Psoas muscle (tissue), 7 donors: ENCODE measurements at regions not wholly inside any gene's neighbourhood (a gene's known extent, or its start where the extent isn't known, plus 50 kb on each side); places are given as distances from the start of the nearest gene placed in this dataset.
"Not testable (repeated sequence)": the region's sequence is repeated elsewhere in the genome, so short reads cannot be mapped to it uniquely, and the experiment has no call there.

Experiments used
- ATAC-seq, 4 donors: fragments of 200-7000 bp; cut with Tn5 transposase; one replicate each; pipeline ENCODE4 v1.9.1; 2020; ENCODE audit warnings: moderate library complexity in 3 of 4, mild to moderate bottlenecking in 2 of 4
- DNase-seq, 2 donors: peaks; one replicate each; pipeline ENCODE4 v3.0.0-alpha.2; 2020
- H3K27ac ChIP-seq: fragments of 200-600 bp; one replicate; pipeline ENCODE4 v1.8.0; 2022
- H3K27me3 ChIP-seq, 3 donors: fragments of 200-600 bp in 1 of 3; one replicate each; pipeline versions ENCODE4 v1.6.1 to v1.8.0; 2013 to 2022; ENCODE audit warnings: low read length in 2 of 3, mild to moderate bottlenecking in 2 of 3, moderate library complexity in 1 of 3; ENCODE audit not compliant: insufficient read depth in 3 of 3
- H3K36me3 ChIP-seq, 2 donors: fragments of 200-600 bp in 1 of 2; one replicate each; pipeline versions ENCODE4 v1.6.1 to v1.8.0; 2013 to 2022; ENCODE audit warnings: low read depth in 1 of 2, mild to moderate bottlenecking in 1 of 2, moderate library complexity in 1 of 2; ENCODE audit not compliant: insufficient read depth in 1 of 2
- H3K4me1 ChIP-seq: fragments of 200-600 bp; one replicate; pipeline ENCODE4 v1.8.0; 2022
- H3K4me3 ChIP-seq: fragments of 200-600 bp; one replicate; pipeline ENCODE4 v1.8.0; 2022; ENCODE audit warnings: mild to moderate bottlenecking
- H3K9me3 ChIP-seq: fragments of 200-600 bp; one replicate; pipeline ENCODE4 v1.8.0; 2022
- WGBS, 3 donors: extraction: QIAGEN DNeasy Blood & Tissue Kit; methylation state at CpG; one replicate each; pipeline versions ENCODE4 v1.1.6 to v1.1.7; 2013; 5-methylcytosine and 5-hydroxymethylcytosine counted together
- intact Hi-C, 2 donors: fragments of 100-400 bp; cut with DNase I; formaldehyde crosslinking; loops; one replicate each; pipeline versions ENCODE4 v1.11.0 to v1.14.2; 2022
- TF ChIP-seq, protein P1 (sequence below): fragments of 200-600 bp; IDR thresholded peaks from one replicate; pipeline ENCODE4 v1.8.0; 2022; ENCODE audit warnings: antibody characterized with exemption
- donor health status: healthy with polysubstance abuse.
- donor health status: DM: no; HTN: no; CAD: no; lungs with moderate emphysema.
- donor health status: Bipolar disorder and iron deficiency.
- donor health status: healthy.
- donor health status: DM: yes; HTN: yes; CAD: no.
- donor health status: DM: no; HTN: no; CAD: no.
- donor health status: DM: yes; HTN: yes; CAD: no.

GRCh38 chr1:221573756-221574155, 168.1 kb downstream of the DUSP10 start:
- Histone ChIP-seq H3K4me3 (no peak overlapping the region), H3K27ac (no peak overlapping the region), H3K9me3 (no peaks in the 10 kb centered on the region), H3K4me1 (peaks cover 13% of the 10 kb centered on the region), H3K36me3 (no peaks in the 10 kb centered on the region), H3K27me3 (no peaks in the 10 kb centered on the region)
- TF ChIP-seq, protein P1, sequence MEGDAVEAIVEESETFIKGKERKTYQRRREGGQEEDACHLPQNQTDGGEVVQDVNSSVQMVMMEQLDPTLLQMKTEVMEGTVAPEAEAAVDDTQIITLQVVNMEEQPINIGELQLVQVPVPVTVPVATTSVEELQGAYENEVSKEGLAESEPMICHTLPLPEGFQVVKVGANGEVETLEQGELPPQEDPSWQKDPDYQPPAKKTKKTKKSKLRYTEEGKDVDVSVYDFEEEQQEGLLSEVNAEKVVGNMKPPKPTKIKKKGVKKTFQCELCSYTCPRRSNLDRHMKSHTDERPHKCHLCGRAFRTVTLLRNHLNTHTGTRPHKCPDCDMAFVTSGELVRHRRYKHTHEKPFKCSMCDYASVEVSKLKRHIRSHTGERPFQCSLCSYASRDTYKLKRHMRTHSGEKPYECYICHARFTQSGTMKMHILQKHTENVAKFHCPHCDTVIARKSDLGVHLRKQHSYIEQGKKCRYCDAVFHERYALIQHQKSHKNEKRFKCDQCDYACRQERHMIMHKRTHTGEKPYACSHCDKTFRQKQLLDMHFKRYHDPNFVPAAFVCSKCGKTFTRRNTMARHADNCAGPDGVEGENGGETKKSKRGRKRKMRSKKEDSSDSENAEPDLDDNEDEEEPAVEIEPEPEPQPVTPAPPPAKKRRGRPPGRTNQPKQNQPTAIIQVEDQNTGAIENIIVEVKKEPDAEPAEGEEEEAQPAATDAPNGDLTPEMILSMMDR, result no peak
- intact Hi-C loops, result loop anchor here in 1 of 2 donors (5.0 kb wide), 1 partner anchor 39 kb away; no protein-coding TSS in a partner anchor
- 14 to 25% (median 15%) methylated on average over 5 of the region's 5 CpGs for WGBS, 3 donors
- DNase-seq (peak in 1 of 2 donors; percentile 63), ATAC-seq (peak; percentile 54 to 89 (median 80))

DNA sequence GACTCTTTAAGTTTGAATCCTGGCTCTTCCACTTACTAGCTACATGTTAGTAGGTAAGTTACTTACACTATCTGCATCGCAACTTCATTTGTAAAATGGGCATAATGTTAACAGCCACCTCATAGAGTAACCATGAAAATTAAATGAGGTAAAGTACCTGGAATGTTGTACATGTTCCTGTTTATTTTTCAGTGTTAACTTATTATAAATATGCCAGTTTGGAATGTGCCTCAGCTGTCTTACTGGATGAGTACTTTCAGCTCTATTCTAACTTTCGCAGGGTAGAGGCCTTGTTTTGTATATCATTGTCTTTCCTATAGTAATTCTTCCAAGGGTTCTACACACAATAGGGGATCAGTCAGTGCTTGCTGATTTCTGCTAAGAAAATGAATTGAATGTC, 167.4 kb downstream of the DUSP10 start:
- Histone ChIP-seq H3K4me1 (peaks cover 13% of the 10 kb centered on the region), H3K27me3 (no peaks in the 10 kb centered on the region), H3K4me3 (no peak overlapping the region), H3K36me3 (no peaks in the 10 kb centered on the region), H3K9me3 (no peaks in the 10 kb centered on the region), H3K27ac (no peak overlapping the region)
- 95 to 98% (median 96%) methylated on average over 2 of the region's 2 CpGs for WGBS, 3 donors
- ATAC-seq (no peak), DNase-seq (no peak)
- intact Hi-C loops, result loop anchor here in 1 of 2 donors (5.0 kb wide), 1 partner anchor 38 kb away; no protein-coding TSS in a partner anchor
- TF ChIP-seq, protein P1, result no peak

DNA sequence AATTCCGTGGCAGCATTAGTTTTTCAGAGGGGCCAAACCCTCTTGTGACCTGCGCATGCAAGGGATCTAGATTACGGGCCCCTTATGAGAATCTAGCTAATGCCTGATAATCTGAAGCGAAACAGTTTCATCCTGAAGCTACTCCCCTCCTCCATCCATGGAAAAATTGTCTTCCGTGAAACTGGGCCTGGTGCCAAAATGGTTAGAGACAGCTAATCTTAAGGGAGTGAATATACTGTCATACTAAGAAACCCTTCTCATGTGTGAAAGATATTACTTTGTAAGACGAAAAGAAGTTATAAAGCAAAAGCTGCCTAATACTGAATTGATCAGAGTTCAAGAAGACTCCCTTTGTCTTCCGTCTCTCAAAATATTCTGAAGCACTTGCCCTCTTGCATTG, 166.3 kb downstream of the DUSP10 start:
- peaks cover 13% of the 10 kb centered on the region for H3K4me1 ChIP-seq
- no peaks in the 10 kb centered on the region for H3K36me3 ChIP-seq
- no peaks in the 10 kb centered on the region for H3K27me3 ChIP-seq
- no peak overlapping the region for H3K4me3 ChIP-seq
- 54 to 63% (median 59%) methylated on average over 7 of the region's 7 CpGs for WGBS, 3 donors
- no peaks in the 10 kb centered on the region for H3K9me3 ChIP-seq
- TF ChIP-seq, protein P1, result no peak
- H3K27ac ChIP-seq, result no peak overlapping the region
- intact Hi-C loops, result no loop called here
- DNase-seq (no peak), ATAC-seq (no peak)

- 62 to 88% (median 80%) methylated on average over 3 of the region's 3 CpGs for WGBS, 3 donors
- peaks cover 13% of the 10 kb centered on the region for H3K4me1 ChIP-seq
- no peak overlapping the region for H3K27ac ChIP-seq
- ATAC-seq (no peak), DNase-seq (no peak)
- TF ChIP-seq, protein P1, result no peak
- no peak overlapping the region for H3K4me3 ChIP-seq
- H3K9me3 ChIP-seq, result no peaks in the 10 kb centered on the region
- intact Hi-C loops, result no loop called here
- no peaks in the 10 kb centered on the region for H3K27me3 ChIP-seq
- no peaks in the 10 kb centered on the region for H3K36me3 ChIP-seq
Observed at GRCh38 chr1:221576268-221576667, 165.6 kb downstream of the DUSP10 start.

DNA sequence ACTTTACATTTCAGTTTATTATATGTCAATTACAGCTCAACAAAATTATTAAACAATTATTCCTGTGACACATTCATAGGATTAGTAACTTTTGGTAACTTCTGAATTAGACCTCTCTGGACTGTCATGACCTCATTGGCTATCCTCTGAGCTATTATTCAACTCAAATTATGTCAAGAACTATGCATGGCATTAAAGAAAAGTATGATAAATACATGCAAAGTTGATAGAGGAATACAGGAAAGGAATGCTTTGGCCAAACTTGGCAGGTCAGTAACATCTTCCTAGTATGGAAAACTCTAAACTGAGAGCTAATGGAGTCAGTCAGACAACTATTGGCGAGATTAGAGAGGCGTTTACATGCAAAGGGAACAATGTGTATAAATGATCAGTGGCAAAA, 158.4 kb downstream of the DUSP10 start:
- Histone ChIP-seq H3K4me3 (no peak overlapping the region), H3K4me1 (no peaks in the 10 kb centered on the region), H3K36me3 (no peaks in the 10 kb centered on the region), H3K27ac (no peak overlapping the region), H3K27me3 (no peaks in the 10 kb centered on the region), H3K9me3 (no peaks in the 10 kb centered on the region)
- DNase-seq (no peak), ATAC-seq (no peak)
- TF ChIP-seq, protein P1, result no peak
- intact Hi-C loops, result no loop called here
- 82 to 90% (median 87%) methylated on average over 2 of the region's 2 CpGs for WGBS, 3 donors

- ATAC-seq, result not testable (repeated sequence)
- WGBS, 3 donors, result 97 to 100% (median 100%) methylated on average over 1 of the region's 1 CpG
Observed at GRCh38 chr1:221587013-221587412, 154.9 kb downstream of the DUSP10 start.

GRCh38 chr1:221591250-221591649, 150.6 kb downstream of the DUSP10 start:
- H3K27ac ChIP-seq, H3K36me3 ChIP-seq, DNase-seq, H3K4me1 ChIP-seq, ATAC-seq, H3K4me3 ChIP-seq, H3K27me3 ChIP-seq, intact Hi-C loops, H3K9me3 ChIP-seq: not testable (repeated sequence)

More at GRCh38 chr1:221587013-221587412, 154.9 kb downstream of the DUSP10 start:
- H3K36me3 ChIP-seq, H3K27me3 ChIP-seq, H3K9me3 ChIP-seq, intact Hi-C loops, H3K27ac ChIP-seq, H3K4me3 ChIP-seq, DNase-seq, H3K4me1 ChIP-seq: not testable (repeated sequence)
